HEK293T (cell line): ENCODE measurements at regions not wholly inside any gene's neighbourhood (a gene's known extent, or its start where the extent isn't known, plus 50 kb on each side); places are given as distances from the start of the nearest gene placed in this dataset.

Experiments
- CTCF ChIA-PET: fragments of 350-600 bp; formaldehyde crosslinking; extraction: SDS; loops from one replicate; lab custom pipeline; 2021; ENCODE audit warnings: antibody characterized with exemption, inconsistent platforms; lab: Yijun Ruan, JAX
- POLR2A ChIA-PET: fragments of 350-600 bp; formaldehyde crosslinking; extraction: SDS; loops from one replicate; lab custom pipeline; 2020; ENCODE audit warnings: antibody characterized with exemption, inconsistent platforms; lab: Yijun Ruan, JAX
- DNase-seq: peaks from one replicate; pipeline ENCODE4 v3.0.0; 2012; ENCODE audit warnings: mixed read lengths; ENCODE audit errors: extremely low spot score
- ARNT ChIP-seq: fragments of 450-650 bp; IDR thresholded peaks from 2 replicates; pipeline ENCODE4 v1.6.1; 2017; ENCODE audit warnings: mild to moderate bottlenecking
- BHLHE40 ChIP-seq: fragments of 450-650 bp; IDR thresholded peaks from 2 replicates; pipeline ENCODE4 v1.6.1; 2016; ENCODE audit warnings: mild to moderate bottlenecking, moderate library complexity, borderline replicate concordance
- CTBP1 ChIP-seq: fragments of 450-650 bp; IDR thresholded peaks from 2 replicates; pipeline ENCODE4 v1.6.1; 2016; ENCODE audit warnings: borderline replicate concordance
- ELF4 ChIP-seq: fragments of 450-650 bp; IDR thresholded peaks from 2 replicates; pipeline ENCODE4 v1.6.1; 2017; ENCODE audit warnings: antibody characterized with exemption
- FOXA1 ChIP-seq: fragments of 450-650 bp; IDR thresholded peaks from 2 replicates; pipeline ENCODE4 v1.6.1; 2016; ENCODE audit warnings: mild to moderate bottlenecking
- FOXK2 ChIP-seq: fragments of 450-650 bp; IDR thresholded peaks from 2 replicates; pipeline ENCODE4 v1.6.1; 2016; ENCODE audit warnings: mild to moderate bottlenecking
- FOXM1 ChIP-seq: fragments of 450-650 bp; IDR thresholded peaks from 2 replicates; pipeline ENCODE4 v1.6.1; 2017; ENCODE audit warnings: mild to moderate bottlenecking, borderline replicate concordance
- HDGF ChIP-seq: fragments of 450-650 bp; IDR thresholded peaks from 2 replicates; pipeline ENCODE4 v1.6.1; 2017; ENCODE audit warnings: antibody characterized with exemption, borderline replicate concordance
- L3MBTL2 ChIP-seq: fragments of 450-650 bp; conservative IDR thresholded peaks from 2 replicates; pipeline ENCODE4 v1.6.1; 2016; ENCODE audit warnings: mild to moderate bottlenecking
- LEF1 ChIP-seq: fragments of 450-650 bp; IDR thresholded peaks from 2 replicates; pipeline ENCODE4 v1.6.1; 2017; ENCODE audit warnings: mild to moderate bottlenecking, borderline replicate concordance
- NFRKB ChIP-seq: fragments of 450-650 bp; IDR thresholded peaks from 2 replicates; pipeline ENCODE4 v1.6.1; 2016; ENCODE audit warnings: mild to moderate bottlenecking, moderate library complexity
- SP1 ChIP-seq: fragments of 450-650 bp; IDR thresholded peaks from 2 replicates; pipeline ENCODE4 v1.6.1; 2017
- SUZ12 ChIP-seq: fragments of 450-650 bp; IDR thresholded peaks from 2 replicates; pipeline ENCODE4 v1.6.1; 2016; ENCODE audit warnings: mild to moderate bottlenecking
- TARDBP ChIP-seq: fragments of 450-650 bp; IDR thresholded peaks from 2 replicates; pipeline ENCODE4 v1.6.1; 2016
- ZNF384 ChIP-seq: fragments of 450-650 bp; IDR thresholded peaks from 2 replicates; pipeline ENCODE4 v1.6.1; 2016
- TF ChIP-seq, protein P1 (sequence below): fragments of 450-650 bp; IDR thresholded peaks from 2 replicates; pipeline ENCODE4 v1.6.1; 2016

DNA sequence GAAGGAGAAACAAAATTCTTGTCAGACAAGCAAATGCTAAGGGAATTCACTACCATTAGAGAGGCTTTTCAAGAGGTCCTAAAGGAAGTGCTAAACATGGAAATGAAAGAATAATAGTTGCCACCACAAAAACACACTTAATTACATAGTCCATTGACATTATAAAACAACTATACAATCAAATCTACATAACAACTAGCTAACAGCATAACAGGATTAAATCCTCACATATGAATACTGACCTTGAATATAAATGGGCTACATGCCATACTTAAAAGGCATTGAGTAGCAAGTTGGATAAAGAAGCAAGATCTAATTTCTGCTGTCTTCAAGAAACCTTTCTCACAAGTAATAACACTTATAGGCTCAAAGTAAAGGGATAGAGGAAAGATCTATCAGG lies 811.5 kb upstream of the CITED2 start:
- ChIA-PET POLR2A (no interaction called here), CTCF (no interaction called here)
- DNase-seq: no peak
- TF ChIP-seq BHLHE40 (no peak), SUZ12 (no peak), CTBP1 (no peak), SP1 (no peak), L3MBTL2 (no peak), FOXA1 (no peak)

DNA sequence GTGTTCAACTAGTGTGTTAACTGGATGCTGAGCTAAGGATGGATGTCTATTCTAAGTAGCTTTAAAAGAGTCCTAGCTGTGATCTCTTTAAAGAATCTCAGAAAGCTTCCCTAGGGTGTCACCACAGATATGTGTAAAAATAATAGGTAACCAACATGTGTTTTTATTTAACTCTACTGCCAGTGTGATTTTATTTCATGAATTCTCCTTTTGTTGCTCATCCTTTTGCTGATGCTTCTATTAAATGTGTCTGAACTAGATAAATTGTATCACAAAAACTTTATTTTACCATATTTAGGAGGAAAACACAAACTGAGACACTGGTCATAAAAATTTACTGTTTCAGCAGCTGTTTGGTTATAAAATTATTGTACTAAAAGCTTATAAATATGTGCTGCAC lies 809.4 kb upstream of the CITED2 start:
- ChIA-PET CTCF (no interaction called here), POLR2A (no interaction called here)
- no peak for DNase-seq
- TF ChIP-seq ARNT: no peak
- no peak for TF ChIP-seq HDGF
- TF ChIP-seq ELF4: no peak
- TF ChIP-seq SP1: no peak
- no peak for TF ChIP-seq FOXM1
- no peak for TF ChIP-seq NFRKB
- no peak for TF ChIP-seq L3MBTL2
- TF ChIP-seq CTBP1: no peak
- TF ChIP-seq, protein P1, sequence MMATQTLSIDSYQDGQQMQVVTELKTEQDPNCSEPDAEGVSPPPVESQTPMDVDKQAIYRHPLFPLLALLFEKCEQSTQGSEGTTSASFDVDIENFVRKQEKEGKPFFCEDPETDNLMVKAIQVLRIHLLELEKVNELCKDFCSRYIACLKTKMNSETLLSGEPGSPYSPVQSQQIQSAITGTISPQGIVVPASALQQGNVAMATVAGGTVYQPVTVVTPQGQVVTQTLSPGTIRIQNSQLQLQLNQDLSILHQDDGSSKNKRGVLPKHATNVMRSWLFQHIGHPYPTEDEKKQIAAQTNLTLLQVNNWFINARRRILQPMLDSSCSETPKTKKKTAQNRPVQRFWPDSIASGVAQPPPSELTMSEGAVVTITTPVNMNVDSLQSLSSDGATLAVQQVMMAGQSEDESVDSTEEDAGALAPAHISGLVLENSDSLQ: no peak
- TF ChIP-seq FOXA1: no peak
- no peak for TF ChIP-seq LEF1
- TF ChIP-seq TARDBP: no peak
- TF ChIP-seq ZNF384: no peak
- no peak for TF ChIP-seq FOXK2

DNA sequence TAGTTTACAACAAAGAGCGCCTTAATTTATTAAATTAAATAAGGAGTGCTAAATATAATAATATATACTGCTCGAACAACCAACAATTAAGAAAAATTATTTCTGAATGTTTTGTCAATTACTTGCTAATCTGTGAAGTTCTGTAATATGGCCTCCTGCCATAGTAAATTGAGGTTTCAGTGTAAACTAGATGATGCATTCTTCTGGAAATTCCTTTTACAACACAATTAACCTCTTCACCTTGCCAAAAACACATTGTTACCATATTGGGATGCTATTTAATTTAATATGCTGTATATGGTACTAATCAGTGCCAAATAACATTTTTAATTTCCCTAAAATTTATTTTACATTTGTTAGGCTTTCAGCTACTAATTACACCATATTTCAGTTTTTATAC lies 808.4 kb upstream of the CITED2 start:
- POLR2A ChIA-PET: no interaction called here
- CTCF ChIA-PET: no interaction called here
- no peak for TF ChIP-seq ELF4
- TF ChIP-seq BHLHE40: no peak
- TF ChIP-seq HDGF: no peak
- TF ChIP-seq TARDBP: no peak
- no peak for TF ChIP-seq FOXK2
- TF ChIP-seq ZNF384: no peak
- TF ChIP-seq, protein P1: no peak
- TF ChIP-seq LEF1: no peak
- no peak for TF ChIP-seq FOXA1
- no peak for TF ChIP-seq NFRKB
- no peak for DNase-seq

DNA sequence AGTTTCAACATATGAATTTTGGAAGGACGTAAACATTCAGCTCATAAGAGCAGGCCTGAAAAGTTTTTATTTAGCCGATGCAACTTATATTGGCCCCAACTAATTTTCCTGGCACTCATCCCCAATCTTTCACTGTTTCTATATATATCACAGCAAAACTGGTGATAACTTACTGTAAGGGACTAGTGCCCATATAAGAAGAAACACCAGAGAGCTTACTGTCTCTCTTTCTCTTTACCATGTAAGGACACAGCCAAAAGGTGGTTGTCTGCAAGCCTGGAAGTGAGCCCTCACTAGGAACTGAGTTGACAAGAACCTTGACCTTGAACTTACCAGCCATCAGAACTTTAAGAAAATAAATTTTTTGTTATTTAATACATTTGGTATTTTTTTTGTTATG lies 807.4 kb upstream of the CITED2 start:
- TF ChIP-seq FOXA1: no peak
- no peak for TF ChIP-seq CTBP1
- TF ChIP-seq SUZ12: no peak
- no peak for TF ChIP-seq FOXM1
- TF ChIP-seq TARDBP: no peak
- no peak for TF ChIP-seq ELF4
- no peak for TF ChIP-seq HDGF
- no peak for TF ChIP-seq LEF1
- no peak for TF ChIP-seq BHLHE40
- no peak for TF ChIP-seq SP1
- TF ChIP-seq NFRKB: no peak
- no peak for TF ChIP-seq ARNT
- TF ChIP-seq, protein P1: no peak
- no peak for TF ChIP-seq ZNF384
- TF ChIP-seq FOXK2: no peak
- no peak for TF ChIP-seq L3MBTL2
- DNase-seq: no peak
- ChIA-PET CTCF (no interaction called here), POLR2A (no interaction called here)

DNA sequence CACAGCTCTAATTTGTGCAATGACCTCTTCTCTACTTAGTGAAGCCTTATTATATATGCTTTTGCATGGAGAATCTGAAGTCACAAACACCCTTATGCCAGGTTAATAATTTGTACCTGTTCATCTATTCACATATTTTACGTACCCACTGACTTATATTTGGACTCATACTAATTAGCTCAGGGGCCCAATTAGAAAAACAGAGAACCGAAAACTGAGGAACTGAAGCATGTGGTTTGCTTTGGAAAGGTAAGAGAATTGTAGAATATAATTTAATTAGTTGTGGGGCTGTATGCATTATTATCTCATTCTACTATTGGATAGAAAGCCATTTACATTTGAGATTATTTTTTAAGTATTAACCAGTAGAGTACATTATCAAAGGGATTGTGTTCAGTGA lies 805.9 kb upstream of the CITED2 start:
- TF ChIP-seq, protein P1: no peak
- TF ChIP-seq ELF4 (no peak), ZNF384 (no peak), SP1 (no peak), FOXK2 (no peak), FOXA1 (no peak), SUZ12 (no peak), ARNT (no peak), BHLHE40 (no peak), TARDBP (no peak), L3MBTL2 (no peak), HDGF (no peak), CTBP1 (no peak), LEF1 (no peak), FOXM1 (no peak), NFRKB (no peak)
- ChIA-PET CTCF (no interaction called here), POLR2A (no interaction called here)
- DNase-seq: no peak

DNA sequence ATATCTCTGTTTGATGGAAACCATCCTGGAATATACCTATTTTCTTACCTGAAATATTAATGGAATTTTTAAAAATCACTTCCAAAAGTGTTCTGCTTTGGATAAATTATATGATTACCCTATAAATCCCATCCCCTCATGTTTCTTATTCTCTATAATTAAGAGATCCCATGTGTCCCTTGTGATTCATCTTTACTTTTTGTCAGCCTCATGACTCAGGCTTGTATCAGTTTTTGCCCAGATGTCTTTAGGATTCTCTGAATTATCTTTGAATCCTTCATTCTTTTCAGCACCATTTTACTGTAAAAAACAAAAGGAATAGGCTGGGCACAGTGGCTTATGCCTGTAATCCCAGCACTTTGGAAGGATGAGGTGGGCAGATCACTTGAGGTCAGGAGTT lies 804.5 kb upstream of the CITED2 start:
- TF ChIP-seq SUZ12 (no peak), BHLHE40 (no peak), L3MBTL2 (no peak), HDGF (no peak), FOXK2 (no peak), ZNF384 (no peak), TARDBP (no peak)
- ChIA-PET CTCF (no interaction called here), POLR2A (no interaction called here)
- DNase-seq: no peak
